AG09319 (cell line): ENCODE measurements at regions not wholly inside any gene's neighbourhood (a gene's known extent, or its start where the extent isn't known, plus 50 kb on each side); places are given as distances from the start of the nearest gene placed in this dataset.

Experiments
- DNase-seq: peaks from one replicate; pipeline ENCODE4 v3.0.0-alpha.2; 2010; ENCODE audit warnings: low read depth; ENCODE audit errors: extremely low read depth
- CTCF ChIP-seq: IDR thresholded peaks from 2 replicates; pipeline ENCODE4 v1.5.1; 2011; ENCODE audit warnings: low read depth, mild to moderate bottlenecking, inconsistent platforms, low read length, moderate library complexity

- no peak for TF ChIP-seq CTCF
- no peak for DNase-seq
These were observed 335.8 kb upstream of the TRPC7 start for GRCh38 chr5:136701191-136701590.

GRCh38 chr5:136699651-136700050 is 334.3 kb upstream of the TRPC7 start:
- no peak for TF ChIP-seq CTCF
- no peak for DNase-seq

- no peak for TF ChIP-seq CTCF
- DNase-seq: no peak
These were observed 333.6 kb upstream of the TRPC7 start for GRCh38 chr5:136698970-136699369.

- no peak for DNase-seq
- TF ChIP-seq CTCF: no peak
These were observed 328.9 kb upstream of the TRPC7 start for GRCh38 chr5:136694258-136694657.

GRCh38 chr5:136689552-136689951 is 324.2 kb upstream of the TRPC7 start:
- no peak for DNase-seq
- TF ChIP-seq CTCF: no peak

GRCh38 chr5:136686192-136686872 is 321.0 kb upstream of the TRPC7 start:
- DNase-seq: no peak
- peak; percentile 1; the same call in 1 of the 2 replicates for TF ChIP-seq CTCF

GRCh38 chr5:136682986-136683385 is 317.6 kb upstream of the TRPC7 start:
- DNase-seq: no peak
- no peak for TF ChIP-seq CTCF
